D721Med (cell line): ENCODE measurements at regions not wholly inside any gene's neighbourhood (a gene's known extent, or its start where the extent isn't known, plus 50 kb on each side); places are given as distances from the start of the nearest gene placed in this dataset.
"Not testable (repeated sequence)": the region's sequence is repeated elsewhere in the genome, so short reads cannot be mapped to it uniquely, and the experiment has no call there.

Experiments used
- DNase-seq: peaks from one replicate; pipeline ENCODE4 v3.0.0; 2011; ENCODE audit warnings: low spot score; ENCODE audit not compliant: insufficient read length
- FAIRE-seq: peaks from 2 replicates; lab custom pipeline; 2011; peaks lifted over from hg19 to GRCh38; lab: Jason Lieb, UNC
- TF ChIP-seq, protein P1 (sequence below): IDR thresholded peaks from 2 replicates; pipeline ENCODE4 v1.5.1; 2012; ENCODE audit warnings: mild to moderate bottlenecking, control low read depth; ENCODE audit not compliant: insufficient read depth; ENCODE audit errors: missing control alignments

DNA sequence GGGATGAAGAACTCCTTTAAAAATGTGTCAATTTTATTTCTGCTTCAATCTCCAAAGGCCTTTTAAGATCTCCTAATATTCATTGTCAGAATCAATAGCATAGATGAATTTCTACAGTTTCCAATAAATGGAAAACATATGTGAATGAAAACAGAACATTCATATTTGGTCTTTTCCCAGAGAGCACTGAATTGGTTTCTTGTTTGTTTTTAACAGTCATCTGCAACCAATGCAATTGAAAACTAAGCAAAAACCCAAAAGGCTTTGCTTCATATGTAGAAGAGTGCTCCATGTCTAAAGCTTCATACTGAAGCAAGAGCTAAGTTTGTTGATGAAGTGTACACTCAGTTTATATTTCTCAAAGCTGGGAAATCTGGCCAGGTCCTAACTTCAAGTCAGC is 426.5 kb upstream of the CDIN1 start:
- FAIRE-seq (no peak), DNase-seq (no peak)
- TF ChIP-seq, protein P1, sequence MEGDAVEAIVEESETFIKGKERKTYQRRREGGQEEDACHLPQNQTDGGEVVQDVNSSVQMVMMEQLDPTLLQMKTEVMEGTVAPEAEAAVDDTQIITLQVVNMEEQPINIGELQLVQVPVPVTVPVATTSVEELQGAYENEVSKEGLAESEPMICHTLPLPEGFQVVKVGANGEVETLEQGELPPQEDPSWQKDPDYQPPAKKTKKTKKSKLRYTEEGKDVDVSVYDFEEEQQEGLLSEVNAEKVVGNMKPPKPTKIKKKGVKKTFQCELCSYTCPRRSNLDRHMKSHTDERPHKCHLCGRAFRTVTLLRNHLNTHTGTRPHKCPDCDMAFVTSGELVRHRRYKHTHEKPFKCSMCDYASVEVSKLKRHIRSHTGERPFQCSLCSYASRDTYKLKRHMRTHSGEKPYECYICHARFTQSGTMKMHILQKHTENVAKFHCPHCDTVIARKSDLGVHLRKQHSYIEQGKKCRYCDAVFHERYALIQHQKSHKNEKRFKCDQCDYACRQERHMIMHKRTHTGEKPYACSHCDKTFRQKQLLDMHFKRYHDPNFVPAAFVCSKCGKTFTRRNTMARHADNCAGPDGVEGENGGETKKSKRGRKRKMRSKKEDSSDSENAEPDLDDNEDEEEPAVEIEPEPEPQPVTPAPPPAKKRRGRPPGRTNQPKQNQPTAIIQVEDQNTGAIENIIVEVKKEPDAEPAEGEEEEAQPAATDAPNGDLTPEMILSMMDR = no peak

DNA sequence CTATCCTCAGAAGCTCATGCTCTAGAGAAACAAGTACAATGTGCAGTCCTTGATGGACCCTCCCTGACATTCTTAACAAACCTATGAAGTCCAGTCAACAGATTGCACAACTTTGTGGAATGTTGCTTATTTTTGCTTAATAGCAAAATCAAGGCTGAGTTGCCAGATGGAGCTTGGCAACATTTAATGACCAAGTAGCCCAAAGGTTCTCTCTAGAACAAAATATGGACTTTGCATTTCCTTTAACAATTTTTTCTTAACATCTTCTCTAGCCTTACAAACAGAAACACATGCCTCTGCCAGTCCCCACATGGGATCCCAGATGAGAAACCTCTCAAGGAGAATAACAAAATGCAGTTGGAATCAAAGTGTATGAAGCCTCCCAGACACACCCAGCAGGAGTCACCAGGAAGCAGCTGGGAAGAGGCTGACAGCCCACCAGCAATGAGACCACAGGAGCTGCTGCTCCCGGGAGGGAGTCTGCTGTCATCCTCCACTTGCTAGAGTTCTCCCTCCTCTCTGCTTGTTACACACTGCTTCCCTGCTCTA is 422.5 kb upstream of the CDIN1 start:
- no peak for DNase-seq
- no peak for FAIRE-seq
- TF ChIP-seq, protein P1 = no peak

DNA sequence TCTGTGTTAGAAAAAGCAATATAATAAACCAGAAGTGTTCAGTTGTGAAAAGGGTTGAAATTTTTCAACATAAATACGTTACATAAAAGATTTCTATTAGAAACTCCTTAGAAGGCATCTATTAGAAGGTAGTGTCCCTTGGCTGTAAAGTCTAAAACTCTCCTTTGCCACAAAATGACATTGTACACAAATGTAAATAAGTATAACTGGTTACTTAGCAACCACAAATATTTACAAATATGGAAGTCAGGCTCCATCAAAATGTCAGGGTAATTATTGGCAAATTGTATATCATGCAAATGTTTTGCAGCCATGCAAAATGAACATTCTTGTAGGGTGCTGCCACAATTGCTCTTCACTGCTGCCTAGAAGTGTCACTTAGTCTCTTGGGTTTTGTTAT is 419.1 kb upstream of the CDIN1 start:
- TF ChIP-seq, protein P1 = no peak
- FAIRE-seq (no peak), DNase-seq (no peak)

DNA sequence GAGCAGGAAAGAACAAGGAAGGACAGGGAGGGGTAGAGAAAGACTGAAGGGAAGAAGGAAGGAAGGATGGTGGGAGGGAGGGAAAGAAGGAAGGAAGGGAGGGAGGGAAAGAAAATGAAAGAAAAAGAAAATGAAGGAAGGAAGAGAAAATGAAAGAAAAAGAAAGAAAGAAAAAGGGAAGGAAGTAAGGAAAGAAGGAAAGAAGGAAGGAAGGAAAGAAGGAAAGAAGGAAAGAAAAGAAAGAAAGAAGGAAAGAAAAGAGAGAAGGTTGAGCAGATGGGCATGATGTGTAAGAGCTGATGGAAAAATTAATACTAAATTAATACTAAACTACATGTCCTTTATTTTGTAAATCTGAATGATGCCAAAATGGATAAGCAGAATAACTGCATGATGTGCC is 418.3 kb upstream of the CDIN1 start:
- TF ChIP-seq, protein P1 = no peak
- no peak for DNase-seq
- no peak for FAIRE-seq

DNA sequence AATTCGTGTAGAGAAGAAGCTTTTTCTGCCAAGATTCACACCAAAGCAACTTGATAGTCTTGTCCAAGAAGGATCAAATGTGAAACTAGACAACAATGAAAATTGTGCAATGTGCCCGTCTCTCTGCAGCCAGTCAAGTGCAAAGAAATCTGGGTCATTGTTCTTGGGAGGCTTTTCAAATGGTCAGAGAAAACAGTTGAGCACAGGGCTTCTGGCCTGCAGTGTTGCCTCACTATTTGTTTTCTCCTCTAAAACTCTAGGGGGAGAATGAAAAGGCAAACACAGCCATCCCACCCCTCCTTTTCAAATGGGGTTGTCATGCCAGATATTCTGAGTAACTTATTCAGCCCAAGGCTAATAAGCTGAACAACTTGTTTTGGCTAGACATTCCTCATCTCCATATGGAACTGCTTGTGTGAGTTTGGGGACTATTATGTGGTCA is 417.6 kb upstream of the CDIN1 start:
- DNase-seq (no peak), FAIRE-seq (no peak)
- TF ChIP-seq, protein P1 = no peak

DNA sequence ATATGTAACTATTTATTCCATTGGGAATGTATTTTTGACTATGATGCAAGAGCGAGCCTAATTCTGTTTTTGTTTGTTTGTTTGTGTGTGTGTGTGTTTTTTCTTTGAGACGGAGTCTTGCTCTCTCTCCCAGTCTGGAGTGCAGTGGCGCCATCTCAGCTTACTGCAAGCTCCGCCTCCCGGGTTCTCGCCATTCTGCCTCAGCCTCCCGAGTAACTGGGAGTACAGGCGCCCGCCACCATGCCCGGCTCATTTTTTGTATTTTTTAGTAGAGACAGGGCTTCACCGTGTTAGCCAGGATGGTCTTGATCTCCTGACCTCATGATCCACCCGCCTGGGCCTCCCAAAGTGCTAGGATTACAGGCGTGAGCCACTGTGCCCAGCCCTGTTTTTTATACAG is 415.4 kb upstream of the CDIN1 start:
- DNase-seq, FAIRE-seq: not testable (repeated sequence)

DNA sequence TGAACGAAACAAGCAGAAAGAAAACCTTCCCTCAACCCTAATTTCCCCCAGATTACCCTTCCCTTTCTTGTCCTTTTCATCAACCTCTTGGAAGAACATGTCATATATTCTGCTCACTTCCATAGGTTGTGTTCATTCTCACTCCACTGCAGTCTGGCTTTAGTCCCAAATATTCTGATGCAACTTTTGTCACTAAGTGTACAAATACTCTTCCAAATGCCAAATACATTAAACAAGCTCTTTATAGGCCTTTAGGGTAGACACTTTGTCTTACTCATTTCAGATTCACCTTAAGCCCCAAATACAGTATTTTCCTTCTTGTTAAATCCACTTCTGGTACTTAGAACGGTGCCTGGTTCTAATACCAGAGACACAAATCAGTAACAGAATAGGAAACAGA is 406.5 kb upstream of the CDIN1 start:
- TF ChIP-seq, protein P1 = no peak
- DNase-seq (no peak), FAIRE-seq (no peak)
